ENCODE measurements at regions not wholly inside any gene's neighbourhood (a gene's known extent, or its start where the extent isn't known, plus 50 kb on each side); places are given as distances from the start of the nearest gene placed in this dataset.

DNA sequence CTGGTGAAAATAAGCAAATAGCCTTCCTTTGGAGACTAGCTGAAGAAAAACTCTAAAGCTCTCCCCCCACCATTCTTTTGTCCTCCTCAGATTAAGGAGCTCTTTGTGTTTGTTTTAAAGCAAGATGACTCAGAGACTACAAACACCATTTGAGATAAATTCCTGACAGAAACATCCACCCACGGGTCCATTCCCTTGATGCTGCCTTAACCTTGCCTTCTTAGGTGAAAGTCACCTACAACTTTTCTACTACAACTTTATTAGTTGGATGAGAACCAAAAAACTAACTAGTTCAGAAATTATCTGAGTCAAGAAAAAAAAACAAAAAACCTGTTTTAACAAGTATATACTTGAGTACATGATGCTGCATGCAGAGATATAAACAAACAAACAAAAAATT lies 831.1 kb downstream of the NR2F1-AS1 start:
- TF ChIP-seq, protein P1, sequence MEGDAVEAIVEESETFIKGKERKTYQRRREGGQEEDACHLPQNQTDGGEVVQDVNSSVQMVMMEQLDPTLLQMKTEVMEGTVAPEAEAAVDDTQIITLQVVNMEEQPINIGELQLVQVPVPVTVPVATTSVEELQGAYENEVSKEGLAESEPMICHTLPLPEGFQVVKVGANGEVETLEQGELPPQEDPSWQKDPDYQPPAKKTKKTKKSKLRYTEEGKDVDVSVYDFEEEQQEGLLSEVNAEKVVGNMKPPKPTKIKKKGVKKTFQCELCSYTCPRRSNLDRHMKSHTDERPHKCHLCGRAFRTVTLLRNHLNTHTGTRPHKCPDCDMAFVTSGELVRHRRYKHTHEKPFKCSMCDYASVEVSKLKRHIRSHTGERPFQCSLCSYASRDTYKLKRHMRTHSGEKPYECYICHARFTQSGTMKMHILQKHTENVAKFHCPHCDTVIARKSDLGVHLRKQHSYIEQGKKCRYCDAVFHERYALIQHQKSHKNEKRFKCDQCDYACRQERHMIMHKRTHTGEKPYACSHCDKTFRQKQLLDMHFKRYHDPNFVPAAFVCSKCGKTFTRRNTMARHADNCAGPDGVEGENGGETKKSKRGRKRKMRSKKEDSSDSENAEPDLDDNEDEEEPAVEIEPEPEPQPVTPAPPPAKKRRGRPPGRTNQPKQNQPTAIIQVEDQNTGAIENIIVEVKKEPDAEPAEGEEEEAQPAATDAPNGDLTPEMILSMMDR (conservative IDR thresholded peaks at IDR 0.05; ENCODE audit: low read length) = no peak
- TF ChIP-seq EZH2phosphoT487 (IDR thresholded peaks at IDR 0.05; ENCODE audit: borderline replicate concordance) = no peak

Measured in Loucy (cell line).